HG03378 (cell line): ENCODE measurements at regions not wholly inside any gene's neighbourhood (a gene's known extent, or its start where the extent isn't known, plus 50 kb on each side); places are given as distances from the start of the nearest gene placed in this dataset.
"Not testable (repeated sequence)": the region's sequence is repeated elsewhere in the genome, so short reads cannot be mapped to it uniquely, and the experiment has no call there.

Experiments
- ATAC-seq: cut with Tn5 transposase; IDR thresholded peaks from one replicate; pipeline ENCODE4 v1.9.1; 2021; ENCODE audit warnings: mild to moderate bottlenecking, moderate library complexity; ENCODE audit not compliant: unreplicated experiment

- ATAC-seq = no peak
Observed at GRCh38 chr18:70554854-70555445, 266.1 kb downstream of the SOCS6 start.

- no peak for ATAC-seq
Observed at GRCh38 chr18:70553936-70554260, 265.1 kb downstream of the SOCS6 start.

GRCh38 chr18:70553245-70553935 is 264.5 kb downstream of the SOCS6 start:
- no peak for ATAC-seq

GRCh38 chr18:70536370-70537062 is 247.7 kb downstream of the SOCS6 start:
- no peak for ATAC-seq

GRCh38 chr18:70535041-70535440 is 246.2 kb downstream of the SOCS6 start:
- ATAC-seq = no peak

- ATAC-seq = not testable (repeated sequence)
Observed at GRCh38 chr18:70525322-70525721, 236.5 kb downstream of the SOCS6 start.

- ATAC-seq = no peak
Observed at GRCh38 chr18:70523792-70524182, 234.9 kb downstream of the SOCS6 start.

GRCh38 chr18:70523035-70523791 is 234.4 kb downstream of the SOCS6 start:
- no peak for ATAC-seq

GRCh38 chr18:70522183-70522680 is 233.4 kb downstream of the SOCS6 start:
- ATAC-seq = no peak

- no peak for ATAC-seq
Observed at GRCh38 chr18:70520867-70521266, 232.0 kb downstream of the SOCS6 start.

- no peak for ATAC-seq
Observed at GRCh38 chr18:70513502-70514171, 224.8 kb downstream of the SOCS6 start.

GRCh38 chr18:70507970-70508369 is 219.1 kb downstream of the SOCS6 start:
- ATAC-seq = no peak

- ATAC-seq = no peak
Observed at GRCh38 chr18:70506511-70506910, 217.7 kb downstream of the SOCS6 start.

- ATAC-seq = no peak
Observed at GRCh38 chr18:70503060-70503459, 214.2 kb downstream of the SOCS6 start.

- no peak for ATAC-seq
Observed at GRCh38 chr18:70501358-70501757, 212.5 kb downstream of the SOCS6 start.

GRCh38 chr18:70500748-70501147 is 211.9 kb downstream of the SOCS6 start:
- no peak for ATAC-seq

- ATAC-seq = no peak
Observed at GRCh38 chr18:70499218-70499691, 210.4 kb downstream of the SOCS6 start.

- no peak for ATAC-seq
Observed at GRCh38 chr18:70496353-70497294, 207.8 kb downstream of the SOCS6 start.

- ATAC-seq = no peak
Observed at GRCh38 chr18:70494524-70494923, 205.7 kb downstream of the SOCS6 start.

- ATAC-seq = no peak
Observed at GRCh38 chr18:70493461-70493860, 204.6 kb downstream of the SOCS6 start.
